H1 (cell line): ENCODE measurements at regions not wholly inside any gene's neighbourhood (a gene's known extent, or its start where the extent isn't known, plus 50 kb on each side); places are given as distances from the start of the nearest gene placed in this dataset.

Experiments used
- CTCF ChIA-PET: fragments of 300-600 bp; sonication (Branson Sonifier 250); formaldehyde crosslinking; loops from one replicate; lab custom pipeline; 2021; ENCODE audit not compliant: partially characterized antibody; lab: Charles Lee
- POLR2A ChIA-PET: fragments of 300-600 bp; sonication (Branson Sonifier 250); formaldehyde crosslinking; loops from one replicate; lab custom pipeline; 2021; ENCODE audit warnings: inconsistent platforms; ENCODE audit not compliant: partially characterized antibody; lab: Charles Lee
- DNase-seq, 2 experiments: peaks; one replicate each; pipeline versions ENCODE4 v3.0.0 to v3.0.0-alpha.2; 2010 to 2022; ENCODE audit warnings: low spot score in 2 of 2, low read depth in 1 of 2, mixed read lengths in 1 of 2
- FAIRE-seq: peaks from 2 replicates; lab custom pipeline; 2011; peaks lifted over from hg19 to GRCh38; lab: Jason Lieb, UNC
- H2AFZ ChIP-seq: 2 replicates; pipeline ENCODE4 v1.8.1; 2012; ENCODE audit warnings: low read length, inconsistent platforms
- H2AK5ac ChIP-seq: 2 replicates; pipeline ENCODE4 v1.6.1; 2013; ENCODE audit warnings: low read depth, low read length
- H2BK120ac ChIP-seq: replicated peaks from 2 replicates; pipeline ENCODE3; 2013; ENCODE audit warnings: low read depth, low read length, inconsistent platforms
- H2BK12ac ChIP-seq: 2 replicates; pipeline ENCODE4 v1.6.1; 2013; ENCODE audit warnings: low read depth, low read length
- H2BK15ac ChIP-seq: 2 replicates; pipeline ENCODE4 v1.6.1; 2013; ENCODE audit warnings: low read length
- H2BK20ac ChIP-seq: 2 replicates; pipeline ENCODE4 v1.6.1; 2013; ENCODE audit warnings: low read length
- H2BK5ac ChIP-seq: 2 replicates; pipeline ENCODE4 v1.6.1; 2013; ENCODE audit warnings: low read depth, low read length
- H3K14ac ChIP-seq: 2 replicates; pipeline ENCODE4 v1.6.1; 2013; ENCODE audit warnings: inconsistent platforms; ENCODE audit not compliant: insufficient read length
- H3K18ac ChIP-seq: 2 replicates; pipeline ENCODE4 v1.6.1; 2013; ENCODE audit warnings: low read length; ENCODE audit errors: extremely low read depth
- H3K23ac ChIP-seq: 2 replicates; pipeline ENCODE4 v1.6.1; 2013; ENCODE audit warnings: inconsistent platforms; ENCODE audit not compliant: insufficient read length
- H3K23me2 ChIP-seq: 2 replicates; pipeline ENCODE4 v1.6.1; 2013; ENCODE audit warnings: low read depth, low read length
- H3K27ac ChIP-seq: 2 replicates; pipeline ENCODE4 v1.6.1; 2011; ENCODE audit warnings: low read depth, low read length, inconsistent platforms
- H3K27me3 ChIP-seq, 4 experiments: replicated peaks in 1 of 4; 1 replicate in 1 of 4; 2 replicates in 3 of 4; pipeline versions ENCODE4 v1.6.1 to v1.8.1; 2011 to 2013; ENCODE audit warnings: low read length in 3 of 4, mild to moderate bottlenecking in 3 of 4, inconsistent platforms in 2 of 4, mixed read lengths in 2 of 4, moderate library complexity in 1 of 4; ENCODE audit not compliant: control insufficient read depth in 3 of 4, insufficient read depth in 3 of 4; ENCODE audit errors: extremely low read depth in 1 of 4
- H3K36me3 ChIP-seq, 4 experiments: 2 replicates each; pipeline versions ENCODE4 v1.6.1 to v1.8.1; 2011 to 2013; ENCODE audit warnings: mild to moderate bottlenecking in 4 of 4, low read length in 3 of 4, moderate library complexity in 2 of 4, control low read depth in 1 of 4, inconsistent platforms in 1 of 4; ENCODE audit not compliant: insufficient read depth in 4 of 4, control insufficient read depth in 2 of 4
- H3K4ac ChIP-seq: replicated peaks from 2 replicates; pipeline ENCODE3; 2013; ENCODE audit warnings: low read length, low read depth, mixed read lengths, inconsistent platforms; ENCODE audit not compliant: insufficient read length
- H3K4me1 ChIP-seq, 4 experiments: replicated peaks in 1 of 4; 1 replicate in 1 of 4; 2 replicates in 3 of 4; pipeline versions ENCODE4 v1.6.1 to v1.8.1; 2011 to 2013; ENCODE audit warnings: low read length in 3 of 4, inconsistent platforms in 2 of 4, mixed read lengths in 1 of 4; ENCODE audit not compliant: insufficient read depth in 4 of 4, control insufficient read depth in 3 of 4
- H3K4me2 ChIP-seq, 2 experiments: 2 replicates each; pipeline versions ENCODE4 v1.6.1 to v1.8.1; 2011 to 2013; ENCODE audit warnings: low read depth in 2 of 2, low read length in 2 of 2, control low read depth in 1 of 2, inconsistent platforms in 1 of 2, mild to moderate bottlenecking in 1 of 2; ENCODE audit not compliant: insufficient read depth in 1 of 2
- H3K4me3 ChIP-seq, 4 experiments: fragments of 200-600, 300-600 bp in 1 of 4; sonication (generic), shearing (Covaris generic), sonication (Bioruptor Twin) in 1 of 4; 2 replicates each; pipeline versions ENCODE4 v1.5.1 to v1.8.1; 2011 to 2016; ENCODE audit warnings: low read length in 4 of 4, low read depth in 3 of 4, control low read depth in 2 of 4, inconsistent platforms in 2 of 4, mild to moderate bottlenecking in 2 of 4, mixed read lengths in 1 of 4, moderate library complexity in 1 of 4; ENCODE audit not compliant: insufficient read depth in 2 of 4; ENCODE audit errors: extremely low read depth in 1 of 4
- H3K56ac ChIP-seq: replicated peaks from 2 replicates; pipeline ENCODE3; 2013; ENCODE audit warnings: low read depth, mild to moderate bottlenecking, mixed read lengths, low read length, inconsistent platforms; ENCODE audit not compliant: insufficient read length
- H3K79me1 ChIP-seq: 2 replicates; pipeline ENCODE4 v1.6.1; 2013; ENCODE audit warnings: low read depth, low read length, control low read depth
- H3K79me2 ChIP-seq, 2 experiments: 2 replicates each; pipeline versions ENCODE4 v1.6.1 to v1.8.1; 2012 to 2013; ENCODE audit warnings: low read length in 2 of 2, mild to moderate bottlenecking in 2 of 2, inconsistent platforms in 1 of 2; ENCODE audit not compliant: insufficient read depth in 2 of 2, control insufficient read depth in 1 of 2
- H3K9ac ChIP-seq, 4 experiments: replicated peaks in 1 of 4; 1 replicate in 1 of 4; 2 replicates in 3 of 4; pipeline versions ENCODE4 v1.6.1 to v1.8.1; 2011 to 2013; ENCODE audit warnings: low read depth in 3 of 4, low read length in 3 of 4, control low read depth in 2 of 4, mild to moderate bottlenecking in 2 of 4, moderate library complexity in 2 of 4, inconsistent platforms in 1 of 4; ENCODE audit errors: extremely low read depth in 1 of 4
- H3K9me3 ChIP-seq, 2 experiments: 2 replicates each; pipeline versions ENCODE4 v1.6.1 to v1.8.1; 2012 to 2013; ENCODE audit warnings: mild to moderate bottlenecking in 2 of 2, moderate library complexity in 2 of 2, control low read depth in 1 of 2, inconsistent platforms in 1 of 2, low read depth in 1 of 2, low read length in 1 of 2, mixed read lengths in 1 of 2; ENCODE audit not compliant: insufficient read depth in 2 of 2
- H4K20me1 ChIP-seq, 2 experiments: replicated peaks in 1 of 2; 2 replicates each; pipeline versions ENCODE3 to v1.8.1; 2011 to 2013; ENCODE audit warnings: inconsistent platforms in 2 of 2, low read length in 2 of 2, mild to moderate bottlenecking in 1 of 2; ENCODE audit not compliant: insufficient read depth in 2 of 2, control insufficient read depth in 1 of 2
- H4K5ac ChIP-seq: 2 replicates; pipeline ENCODE4 v1.6.1; 2013; ENCODE audit warnings: low read length, low read depth, mixed read lengths, inconsistent platforms; ENCODE audit not compliant: insufficient read length
- H4K8ac ChIP-seq: 2 replicates; pipeline ENCODE4 v1.8.0; 2013; ENCODE audit warnings: mild to moderate bottlenecking, moderate library complexity, low read length, inconsistent platforms; ENCODE audit not compliant: insufficient read depth; ENCODE audit errors: extremely low read depth
- H4K91ac ChIP-seq: replicated peaks from 2 replicates; pipeline ENCODE3; 2013; ENCODE audit warnings: low read length, mixed read lengths, inconsistent platforms; ENCODE audit not compliant: insufficient read length
- POLR2AphosphoS5 ChIP-seq: IDR thresholded peaks from 2 replicates; pipeline ENCODE4 v1.6.1; 2011; ENCODE audit warnings: low read depth, low read length
- TAF1 ChIP-seq: IDR thresholded peaks from 2 replicates; pipeline ENCODE4 v1.6.1; 2011; ENCODE audit warnings: mild to moderate bottlenecking, low read depth, low read length
- WGBS, 2 experiments: shearing (Covaris generic) in 1 of 2; methylation state at CpG; one replicate each; pipeline versions ENCODE4 v1.1.6 to v1.1.7; 2013 to 2015; ENCODE audit warnings: low lambda C conversion rate in 2 of 2, mixed read lengths in 2 of 2, inconsistent platforms in 1 of 2, low coverage in 1 of 2, missing lambda C conversion rate in 1 of 2; ENCODE audit not compliant: insufficient replicate concordance in 2 of 2, insufficient coverage in 1 of 2, insufficient read length in 1 of 2; ENCODE audit errors: extremely low coverage in 1 of 2, missing lambda C conversion rate in 1 of 2; 5-methylcytosine and 5-hydroxymethylcytosine counted together

DNA sequence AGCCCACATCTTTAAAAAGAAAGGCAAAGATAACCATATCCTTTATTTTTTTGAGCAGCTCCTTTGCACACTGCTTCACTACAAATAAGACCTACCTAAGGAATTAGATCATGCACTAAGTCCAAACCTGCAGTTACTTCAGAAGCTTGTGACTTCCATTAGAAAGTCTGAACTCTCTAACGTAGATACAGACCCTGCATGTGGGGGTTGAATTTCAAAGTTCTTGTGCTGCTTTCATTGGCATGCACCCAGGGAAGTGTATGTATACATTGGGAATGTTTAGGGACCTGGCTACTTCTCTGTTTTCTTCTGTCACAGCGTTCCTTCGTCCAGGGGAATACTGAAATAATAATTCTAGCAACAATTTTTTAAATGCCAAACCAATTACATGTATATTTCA, 185.2 kb upstream of the IL12A start:
- no peak overlapping the region for H3K4ac ChIP-seq
- no peak overlapping the region for H4K91ac ChIP-seq
- H2AFZ ChIP-seq, result no peak overlapping the region
- peak; percentile 59 for TF ChIP-seq POLR2AphosphoS5
- no peak for TF ChIP-seq TAF1
- H3K79me2 ChIP-seq, result no peaks in the 10 kb centered on the region
- no peak overlapping the region for H3K14ac ChIP-seq
- no peak overlapping the region for H3K9ac ChIP-seq
- ChIA-PET CTCF (interaction anchor here (0.6 to 7.2 kb wide), 13 partner anchors 11 to 537 kb away, joined by 3 to 96 read pairs (median 17); no protein-coding TSS in a partner anchor), POLR2A (no interaction called here)
- H3K79me1 ChIP-seq, result no peaks in the 10 kb centered on the region
- H2BK5ac ChIP-seq, result no peak overlapping the region
- H3K9me3 ChIP-seq, result no peaks in the 10 kb centered on the region
- no peak for DNase-seq
- no peak overlapping the region for H3K4me3 ChIP-seq
- peaks cover 0 to 5% (median 2%) of the 10 kb centered on the region in 4 experiments; a peak in 2 of 7 replicates for H3K4me1 ChIP-seq
- no peak overlapping the region for H4K5ac ChIP-seq
- no peak overlapping the region for H2BK12ac ChIP-seq
- no peak overlapping the region for H3K4me2 ChIP-seq
- WGBS, 2 experiments, result 73% methylated on average over 3 of the region's 3 CpGs; no CpG with 5 or more reads in 1 of the 2 experiments
- H2BK20ac ChIP-seq, result no peak overlapping the region
- H2BK15ac ChIP-seq, result no peak overlapping the region
- H3K27me3 ChIP-seq, result peaks cover 3 to 18% (median 11%) of the 10 kb centered on the region in 4 experiments; a peak in 6 of 7 replicates
- FAIRE-seq, result no peak
- no peaks in the 10 kb centered on the region for H3K23me2 ChIP-seq
- no peaks in the 10 kb centered on the region for H3K36me3 ChIP-seq
- H3K56ac ChIP-seq, result no peak overlapping the region
- H3K18ac ChIP-seq, result no peak overlapping the region
- peaks cover 0 to 3% of the 10 kb centered on the region in 2 experiments for H4K20me1 ChIP-seq
- no peak overlapping the region for H2BK120ac ChIP-seq
- no peak overlapping the region for H3K27ac ChIP-seq
- H3K23ac ChIP-seq, result no peak overlapping the region
- no peak overlapping the region for H2AK5ac ChIP-seq
- H4K8ac ChIP-seq, result no peak overlapping the region
